ENCODE measurements at regions not wholly inside any gene's neighbourhood (a gene's known extent, or its start where the extent isn't known, plus 50 kb on each side); places are given as distances from the start of the nearest gene placed in this dataset.

DNA sequence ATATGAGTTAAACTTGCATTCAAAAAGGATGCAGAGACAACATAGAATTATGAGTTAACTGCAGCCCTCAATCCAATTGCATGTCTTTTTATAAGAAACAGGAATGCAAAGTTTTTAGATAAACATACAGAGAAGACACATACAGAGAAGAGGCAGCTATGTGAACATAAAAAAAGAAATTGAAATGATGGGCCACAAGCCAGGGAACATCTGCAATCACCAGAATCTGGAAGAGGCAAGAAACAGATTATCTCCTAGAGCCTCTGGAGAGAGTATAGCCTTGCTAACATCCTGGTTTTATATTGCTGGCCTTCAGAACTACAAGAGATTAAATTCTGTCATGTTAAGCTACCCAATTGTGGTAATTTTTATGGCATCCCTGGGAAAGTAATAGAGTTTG lies 257.2 kb upstream of the EYS start:
- DNase-seq (no peak), ATAC-seq (no peak)
- no peaks in the 10 kb centered on the region for H3K27me3 ChIP-seq (ENCODE audit: insufficient read depth in 3 of 3, low read length in 2 of 3)
- H3K9me3 ChIP-seq, result no peaks in the 10 kb centered on the region
- TF ChIP-seq, protein P1, sequence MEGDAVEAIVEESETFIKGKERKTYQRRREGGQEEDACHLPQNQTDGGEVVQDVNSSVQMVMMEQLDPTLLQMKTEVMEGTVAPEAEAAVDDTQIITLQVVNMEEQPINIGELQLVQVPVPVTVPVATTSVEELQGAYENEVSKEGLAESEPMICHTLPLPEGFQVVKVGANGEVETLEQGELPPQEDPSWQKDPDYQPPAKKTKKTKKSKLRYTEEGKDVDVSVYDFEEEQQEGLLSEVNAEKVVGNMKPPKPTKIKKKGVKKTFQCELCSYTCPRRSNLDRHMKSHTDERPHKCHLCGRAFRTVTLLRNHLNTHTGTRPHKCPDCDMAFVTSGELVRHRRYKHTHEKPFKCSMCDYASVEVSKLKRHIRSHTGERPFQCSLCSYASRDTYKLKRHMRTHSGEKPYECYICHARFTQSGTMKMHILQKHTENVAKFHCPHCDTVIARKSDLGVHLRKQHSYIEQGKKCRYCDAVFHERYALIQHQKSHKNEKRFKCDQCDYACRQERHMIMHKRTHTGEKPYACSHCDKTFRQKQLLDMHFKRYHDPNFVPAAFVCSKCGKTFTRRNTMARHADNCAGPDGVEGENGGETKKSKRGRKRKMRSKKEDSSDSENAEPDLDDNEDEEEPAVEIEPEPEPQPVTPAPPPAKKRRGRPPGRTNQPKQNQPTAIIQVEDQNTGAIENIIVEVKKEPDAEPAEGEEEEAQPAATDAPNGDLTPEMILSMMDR (IDR thresholded peaks at IDR 0.05), result no peak
- no peak overlapping the region for H3K27ac ChIP-seq
- H3K4me3 ChIP-seq, result no peak overlapping the region
- intact Hi-C loops (cut with DNase I), result no loop called here
- H3K4me1 ChIP-seq, result no peaks in the 10 kb centered on the region
- H3K36me3 ChIP-seq (ENCODE audit: insufficient read depth in 1 of 2, low read depth in 1 of 2), result no peaks in the 10 kb centered on the region

DNA sequence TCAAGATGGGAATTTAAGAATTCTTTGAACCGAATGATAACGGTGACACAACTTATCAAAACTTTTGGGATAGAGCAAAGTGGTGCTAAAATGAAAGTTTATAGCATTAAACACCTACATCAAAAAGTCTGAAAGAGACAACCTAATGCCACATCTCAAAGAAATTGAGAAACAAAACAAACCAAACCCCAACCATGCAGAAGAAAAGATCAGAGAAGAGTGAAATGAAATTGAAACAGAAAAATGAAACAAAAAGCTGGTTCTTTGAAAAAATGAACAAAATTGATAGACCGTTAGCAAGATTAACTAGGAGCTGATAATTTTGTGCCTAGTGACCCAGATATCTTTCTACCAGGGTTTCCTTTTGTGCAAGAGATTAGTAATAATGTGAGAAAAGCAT lies 248.0 kb upstream of the EYS start:
- WGBS, 3 donors, result 88 to 95% (median 93%) methylated on average over 3 of the region's 3 CpGs
- Histone ChIP-seq H3K4me3 (no peak overlapping the region), H3K27ac (no peak overlapping the region), H3K27me3 (ENCODE audit: insufficient read depth in 3 of 3, low read length in 2 of 3) (no peaks in the 10 kb centered on the region), H3K4me1 (no peaks in the 10 kb centered on the region), H3K9me3 (no peaks in the 10 kb centered on the region), H3K36me3 (ENCODE audit: insufficient read depth in 1 of 2, low read depth in 1 of 2) (no peaks in the 10 kb centered on the region)
- intact Hi-C loops (cut with DNase I), result no loop called here
- TF ChIP-seq, protein P1 (IDR thresholded peaks at IDR 0.05), result no peak
- DNase-seq (no peak), ATAC-seq (no peak)

DNA sequence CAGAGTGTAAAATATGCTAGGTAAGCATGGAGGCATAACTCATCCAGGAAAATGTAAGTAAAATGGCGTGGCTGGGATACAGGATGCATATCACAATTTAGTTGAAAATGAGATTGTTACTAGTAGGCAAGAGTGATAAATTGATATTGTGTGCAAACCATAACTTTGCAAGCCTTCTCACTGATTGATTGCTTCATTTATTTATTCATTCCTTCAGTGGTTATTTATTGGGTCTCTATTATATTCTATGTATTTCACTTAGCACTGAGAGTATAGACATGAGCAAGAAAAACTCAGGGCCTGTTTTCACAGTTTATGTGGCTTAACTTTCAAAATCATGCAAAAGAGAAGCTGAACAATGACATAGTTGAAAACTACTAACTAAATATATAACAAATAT lies 241.0 kb upstream of the EYS start:
- ATAC-seq, result no peak
- Histone ChIP-seq H3K4me3 (no peak overlapping the region), H3K27me3 (ENCODE audit: insufficient read depth in 3 of 3, low read length in 2 of 3) (no peaks in the 10 kb centered on the region), H3K27ac (no peak overlapping the region), H3K9me3 (no peaks in the 10 kb centered on the region), H3K36me3 (ENCODE audit: insufficient read depth in 1 of 2, low read depth in 1 of 2) (no peaks in the 10 kb centered on the region), H3K4me1 (no peaks in the 10 kb centered on the region)
- intact Hi-C loops (cut with DNase I), result no loop called here
- TF ChIP-seq, protein P1 (IDR thresholded peaks at IDR 0.05), result no peak
- WGBS, 3 donors, result 83 to 93% (median 91%) methylated on average over 1 of the region's 1 CpG
- DNase-seq, result no peak

DNA sequence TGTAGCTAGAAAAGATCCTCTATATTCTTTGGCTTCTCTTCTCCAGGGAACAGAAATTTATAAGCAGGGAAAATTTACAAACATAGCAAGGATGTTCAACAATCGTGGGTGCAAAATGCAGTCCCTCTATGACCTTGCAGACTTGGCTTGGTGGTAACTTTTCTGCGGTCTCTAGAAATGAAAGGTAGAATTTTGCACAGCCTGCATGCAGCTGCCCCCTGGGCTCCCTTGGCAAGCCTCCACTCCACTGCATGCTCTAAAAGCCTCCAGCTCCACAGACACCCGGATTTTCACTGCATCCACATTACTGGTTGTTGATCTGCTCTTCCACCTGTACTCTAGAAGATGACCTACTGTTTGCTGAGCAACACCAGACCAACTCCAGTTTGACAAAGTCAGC lies 236.5 kb upstream of the EYS start:
- intact Hi-C loops (cut with DNase I), result no loop called here
- Histone ChIP-seq H3K9me3 (no peaks in the 10 kb centered on the region), H3K4me1 (no peaks in the 10 kb centered on the region), H3K36me3 (ENCODE audit: insufficient read depth in 1 of 2, low read depth in 1 of 2) (no peaks in the 10 kb centered on the region), H3K27ac (no peak overlapping the region), H3K4me3 (no peak overlapping the region), H3K27me3 (ENCODE audit: insufficient read depth in 3 of 3, low read length in 2 of 3) (no peaks in the 10 kb centered on the region)
- DNase-seq, result no peak
- TF ChIP-seq, protein P1 (IDR thresholded peaks at IDR 0.05), result no peak
- WGBS, 3 donors, result 26 to 43% (median 28%) methylated on average over 3 of the region's 3 CpGs
- no peak for ATAC-seq

DNA sequence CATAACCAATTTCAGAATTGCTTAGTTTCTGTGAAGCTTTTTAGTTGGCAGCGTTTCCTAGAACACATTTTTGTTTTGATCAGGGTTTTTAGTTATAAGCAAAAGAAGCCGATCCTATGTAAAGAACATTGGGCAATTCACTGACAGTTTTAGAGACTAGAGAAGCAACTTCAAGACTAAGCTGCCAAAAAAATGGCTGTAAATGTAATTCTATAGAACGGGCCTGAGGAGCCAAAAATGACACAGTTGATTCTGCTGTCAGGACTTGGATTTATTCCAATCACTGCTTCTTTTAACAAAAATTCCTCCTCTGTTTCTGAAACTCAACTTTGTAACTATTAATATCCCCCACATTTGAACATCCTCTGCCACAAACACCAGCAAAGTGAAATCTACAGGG lies 236.0 kb upstream of the EYS start:
- Histone ChIP-seq H3K27me3 (ENCODE audit: insufficient read depth in 3 of 3, low read length in 2 of 3) (no peaks in the 10 kb centered on the region), H3K27ac (no peak overlapping the region), H3K4me1 (no peaks in the 10 kb centered on the region), H3K9me3 (no peaks in the 10 kb centered on the region), H3K4me3 (no peak overlapping the region), H3K36me3 (ENCODE audit: insufficient read depth in 1 of 2, low read depth in 1 of 2) (no peaks in the 10 kb centered on the region)
- DNase-seq (no peak), ATAC-seq (no peak)
- intact Hi-C loops (cut with DNase I), result no loop called here
- WGBS, 3 donors, result 35 to 37% (median 36%) methylated on average over 3 of the region's 3 CpGs
- TF ChIP-seq, protein P1 (IDR thresholded peaks at IDR 0.05), result no peak
